ENCODE measurements at regions not wholly inside any gene's neighbourhood (a gene's known extent, or its start where the extent isn't known, plus 50 kb on each side); places are given as distances from the start of the nearest gene placed in this dataset.

GRCh38 chr4:89469930-89470375, 162.4 kb upstream of the GPRIN3 start:
- TF ChIP-seq CTCF (IDR thresholded peaks at IDR 0.05; ENCODE audit: low read depth, low read length) (no peak), EZH2phosphoT487 (IDR thresholded peaks at IDR 0.05; ENCODE audit: low read depth) (no peak)
